ENCODE measurements at regions not wholly inside any gene's neighbourhood (a gene's known extent, or its start where the extent isn't known, plus 50 kb on each side); places are given as distances from the start of the nearest gene placed in this dataset.
A peak's percentile ranks its signal among the peaks of the same experiment; 100 is the strongest.
"Not testable (repeated sequence)": the region's sequence is repeated elsewhere in the genome, so short reads cannot be mapped to it uniquely, and the experiment has no call there.

DNA sequence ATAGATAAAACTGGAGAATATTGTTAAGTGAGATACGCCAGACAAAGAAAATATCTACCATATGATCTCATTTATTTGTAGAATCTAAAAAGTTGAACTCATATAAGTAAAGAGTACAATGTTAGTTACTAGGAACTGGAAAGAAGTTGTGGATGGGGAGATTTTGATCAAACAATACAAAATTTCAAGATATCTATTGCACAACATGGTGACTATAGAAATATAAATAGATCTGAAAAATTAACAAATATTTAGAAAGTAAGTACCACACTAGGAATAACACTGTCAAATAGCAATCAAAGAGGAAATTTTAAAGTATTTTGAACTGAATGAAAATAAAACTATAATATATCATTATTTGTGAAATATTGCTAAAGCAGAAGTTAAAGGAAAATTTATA lies 437.2 kb downstream of the AASDHPPT start:
- DNase-seq, result no peak

DNA sequence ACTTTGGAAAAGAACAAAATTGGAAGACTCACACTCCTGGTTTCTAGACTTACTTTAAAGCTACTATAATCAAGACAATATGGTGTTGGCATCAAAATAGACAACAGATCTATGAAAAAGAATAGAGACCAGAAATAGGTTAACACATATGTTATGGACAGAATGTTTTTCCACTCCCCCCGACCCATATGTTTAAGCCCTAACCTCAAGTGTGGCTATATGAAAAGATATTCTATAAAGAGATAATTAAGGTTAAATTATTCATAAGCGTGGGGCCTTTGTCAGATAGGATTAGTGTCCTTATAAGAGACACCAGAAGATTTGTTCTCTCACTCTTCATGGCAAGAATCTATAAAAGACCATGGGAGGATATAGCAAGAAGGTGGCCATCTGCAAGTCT lies 440.0 kb downstream of the AASDHPPT start:
- no peak for DNase-seq

DNA sequence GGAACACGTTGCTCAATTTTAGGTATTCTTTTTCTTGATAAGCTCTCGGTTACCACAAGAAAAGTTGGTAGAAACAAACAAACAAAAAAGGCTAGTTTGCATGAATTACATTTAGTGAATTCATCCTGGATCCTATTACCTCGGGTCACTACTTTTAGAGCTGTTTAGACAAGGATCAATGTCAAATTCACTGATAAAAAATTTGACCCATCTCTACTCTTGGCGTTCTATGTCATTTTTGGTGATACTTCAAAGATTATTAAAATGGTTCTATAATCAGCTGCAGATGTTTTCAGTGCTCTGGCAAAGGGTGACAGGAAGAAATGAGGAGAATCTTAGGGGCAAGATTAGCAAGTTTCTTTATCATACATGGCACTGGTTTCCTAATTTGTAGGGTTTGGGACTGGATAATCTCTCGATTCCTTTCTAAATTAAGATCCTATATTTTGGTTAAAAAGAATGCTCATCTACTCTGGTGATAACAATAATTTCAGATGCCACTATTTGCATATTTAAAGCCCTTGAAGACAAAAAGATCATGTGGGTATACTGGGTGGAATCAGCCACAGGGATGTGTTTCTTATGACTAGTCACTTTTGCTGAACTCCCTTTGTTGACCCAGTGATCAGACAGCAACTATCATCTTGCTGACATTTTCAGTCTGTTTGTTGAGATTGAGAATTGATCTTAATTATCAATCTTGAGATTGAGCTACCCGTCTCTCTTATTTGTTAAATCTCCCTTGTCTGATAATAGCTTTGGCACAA lies 442.9 kb downstream of the AASDHPPT start:
- no peak for DNase-seq

DNA sequence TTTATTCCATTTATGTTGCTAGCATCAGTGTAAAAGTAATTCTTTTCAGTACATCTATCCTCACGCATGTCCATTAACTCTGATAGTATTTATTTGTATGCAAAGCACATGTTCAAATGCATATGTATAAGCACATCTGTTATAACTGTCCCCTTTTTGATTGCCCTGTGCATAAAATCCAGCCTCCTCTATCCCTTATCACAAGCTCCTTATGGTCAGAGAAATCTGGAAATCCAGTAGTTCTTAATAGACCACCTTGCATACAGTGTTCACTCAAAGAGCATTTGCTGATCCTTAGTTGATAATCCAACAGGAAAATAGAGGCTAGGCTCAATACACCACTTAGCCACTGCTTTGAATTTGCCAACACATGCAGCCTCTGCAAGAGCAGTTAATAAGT lies 443.5 kb downstream of the AASDHPPT start:
- no peak for DNase-seq

GRCh38 chr11:106523171-106523570 lies 445.7 kb downstream of the AASDHPPT start:
- no peak for DNase-seq

GRCh38 chr11:106523921-106524320 lies 446.5 kb downstream of the AASDHPPT start:
- DNase-seq, result peak; percentile 47

- DNase-seq, result peak; percentile 4
These were observed 447.0 kb downstream of the AASDHPPT start for GRCh38 chr11:106524436-106524835.

DNA sequence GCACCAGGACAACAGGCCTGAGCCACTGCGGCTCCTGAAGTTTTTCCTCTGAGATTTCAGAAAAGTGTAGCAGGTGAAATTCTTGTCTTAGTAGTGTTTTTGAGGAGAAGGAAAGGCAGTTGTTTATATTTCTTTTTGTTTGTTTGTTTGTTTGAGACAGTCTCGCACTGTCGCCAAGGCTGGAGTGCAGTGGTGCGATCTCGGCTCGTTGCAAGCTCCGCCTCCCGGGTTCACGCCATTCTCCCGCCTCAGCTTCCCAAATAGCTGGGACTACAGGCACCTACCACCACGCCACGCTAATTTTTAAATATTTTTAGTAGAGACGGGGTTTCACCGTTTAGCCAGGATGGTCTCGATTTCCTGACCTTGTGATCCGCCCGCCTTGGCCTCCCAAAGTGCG lies 454.2 kb downstream of the AASDHPPT start:
- not testable (repeated sequence) for DNase-seq

- no peak for DNase-seq
These were observed 455.6 kb downstream of the AASDHPPT start for GRCh38 chr11:106533046-106533445.

GRCh38 chr11:106540001-106540400 lies 462.5 kb downstream of the AASDHPPT start:
- no peak for DNase-seq

DNA sequence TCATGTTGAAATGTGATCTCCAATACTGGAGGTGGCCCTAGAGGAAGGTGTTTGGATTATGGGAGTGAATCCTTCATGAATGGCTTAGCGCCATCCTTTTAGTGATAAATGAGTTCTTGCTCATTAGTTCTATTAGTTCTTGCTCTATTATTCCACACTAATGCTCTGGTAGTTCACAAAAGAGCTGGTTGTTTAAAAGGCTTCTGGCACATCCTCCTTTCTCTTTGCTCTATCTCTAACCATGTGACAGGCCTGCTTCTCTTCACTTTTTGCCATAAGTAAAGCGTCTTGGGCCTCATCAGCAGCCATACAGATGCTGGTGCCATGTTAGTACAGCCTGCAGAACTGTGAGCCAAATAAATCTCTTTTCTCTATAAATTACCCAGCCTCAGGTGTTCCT lies 469.9 kb downstream of the GUCY1A2 start:
- no peak for DNase-seq

DNA sequence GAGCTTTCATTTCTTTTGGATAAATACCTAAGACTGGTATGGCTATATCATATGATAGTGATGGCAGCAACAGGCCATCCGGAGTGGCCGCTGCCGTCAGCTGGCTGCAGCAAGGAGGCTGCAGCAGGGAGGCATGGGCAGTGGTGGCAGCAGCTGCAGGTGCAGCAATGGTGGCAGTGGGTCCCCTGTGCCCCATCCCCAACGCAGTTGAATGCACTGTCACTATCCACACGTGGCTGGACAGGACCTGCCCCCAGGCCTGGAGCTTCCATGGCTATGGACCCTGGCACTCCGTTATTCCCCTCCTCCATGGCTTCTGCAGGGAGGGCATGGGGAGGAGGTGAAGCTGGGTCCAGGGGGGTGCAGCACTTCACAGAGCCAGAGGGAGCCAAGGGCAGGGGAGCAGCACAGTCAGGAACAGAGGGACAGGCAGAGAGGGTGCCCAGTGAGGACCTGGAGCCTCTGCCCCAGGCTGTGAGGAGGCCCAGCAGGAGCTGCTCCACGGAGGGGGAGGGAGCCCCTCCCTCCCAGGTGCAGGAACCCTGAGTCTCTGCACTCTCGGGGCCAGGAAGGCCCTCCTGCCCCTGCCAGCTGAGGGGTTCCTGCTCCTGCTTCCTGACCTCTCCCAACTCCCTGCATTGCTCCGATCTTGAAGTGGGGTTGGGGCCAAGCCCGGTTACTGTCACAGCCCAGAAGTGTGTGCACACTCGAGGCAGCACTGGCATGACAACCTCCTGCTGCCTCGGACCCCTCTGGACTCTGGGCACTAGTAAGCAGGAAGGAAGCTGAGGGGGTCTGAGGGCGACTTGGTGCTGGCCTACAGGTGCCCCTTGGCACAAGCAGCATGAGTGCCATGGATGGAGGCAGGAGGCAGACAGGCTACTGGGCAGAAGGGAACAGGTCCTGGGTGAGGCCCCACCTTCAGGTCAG lies 466.3 kb downstream of the GUCY1A2 start:
- no peak for DNase-seq

GRCh38 chr11:106552694-106553203 lies 465.5 kb downstream of the GUCY1A2 start:
- DNase-seq, result no peak

DNA sequence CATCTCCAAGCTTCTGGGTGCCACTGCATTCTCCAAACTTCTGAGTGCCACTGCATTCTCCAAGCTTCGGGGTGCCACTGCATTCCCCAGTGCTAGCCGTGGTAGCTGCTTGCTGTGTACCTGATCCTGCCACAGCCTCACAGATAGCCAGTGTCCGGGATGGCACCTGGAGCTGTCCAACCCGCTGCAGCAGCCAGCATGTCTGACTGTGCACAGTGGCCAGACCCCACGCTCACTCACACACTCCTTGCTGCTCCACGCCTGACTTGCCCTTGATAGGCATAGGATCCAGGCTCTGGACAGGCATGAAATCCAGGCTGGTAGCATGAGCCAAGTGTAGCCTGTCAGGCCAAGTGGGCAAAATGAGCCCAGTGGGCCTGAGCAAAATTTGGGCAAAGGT lies 465.0 kb downstream of the GUCY1A2 start:
- DNase-seq, result no peak

- DNase-seq, result not testable (repeated sequence)
These were observed 462.6 kb downstream of the GUCY1A2 start for GRCh38 chr11:106555566-106556250.

- DNase-seq, result no peak
These were observed 452.9 kb downstream of the GUCY1A2 start for GRCh38 chr11:106565326-106565725.

- no peak for DNase-seq
These were observed 449.6 kb downstream of the GUCY1A2 start for GRCh38 chr11:106568632-106569031.

DNA sequence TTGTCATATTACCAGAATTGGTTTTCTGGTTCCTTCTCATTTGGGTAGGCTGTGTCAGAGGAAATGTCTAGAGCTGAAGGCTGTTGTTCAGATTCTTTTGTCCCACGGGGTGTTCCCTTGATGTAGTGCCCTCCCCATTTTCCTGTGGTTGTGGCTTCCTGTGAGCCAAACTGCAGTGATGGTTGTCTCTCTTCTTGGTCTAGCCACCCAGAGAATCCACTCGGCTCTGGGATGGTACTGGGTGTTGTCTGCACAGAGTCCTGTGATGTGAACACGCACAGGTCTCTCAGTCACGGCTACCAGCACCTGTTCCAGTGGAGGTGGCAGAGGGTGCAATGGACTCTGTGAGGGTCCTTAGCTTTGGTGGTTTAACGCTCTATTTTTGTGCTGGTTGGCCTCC lies 440.9 kb downstream of the GUCY1A2 start:
- not testable (repeated sequence) for DNase-seq

DNA sequence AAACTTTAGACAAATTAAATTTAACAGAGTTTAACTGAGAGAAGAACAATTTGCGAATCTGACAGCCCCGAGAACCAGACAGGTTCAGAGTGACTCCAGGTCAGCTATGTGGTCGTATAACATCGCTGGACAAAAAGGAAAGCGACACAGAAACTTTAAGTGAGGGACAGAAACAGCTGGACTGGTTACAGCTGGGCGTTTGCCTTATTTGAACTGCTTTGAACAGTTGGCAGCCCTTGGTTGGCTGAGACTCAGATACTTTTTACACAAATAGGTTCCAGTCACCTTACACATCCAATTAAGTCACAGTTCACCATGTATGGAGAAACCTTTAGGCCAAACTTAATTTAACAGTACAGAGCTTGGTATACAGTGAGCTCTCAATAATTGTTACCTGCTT lies 436.9 kb downstream of the GUCY1A2 start:
- no peak for DNase-seq

DNA sequence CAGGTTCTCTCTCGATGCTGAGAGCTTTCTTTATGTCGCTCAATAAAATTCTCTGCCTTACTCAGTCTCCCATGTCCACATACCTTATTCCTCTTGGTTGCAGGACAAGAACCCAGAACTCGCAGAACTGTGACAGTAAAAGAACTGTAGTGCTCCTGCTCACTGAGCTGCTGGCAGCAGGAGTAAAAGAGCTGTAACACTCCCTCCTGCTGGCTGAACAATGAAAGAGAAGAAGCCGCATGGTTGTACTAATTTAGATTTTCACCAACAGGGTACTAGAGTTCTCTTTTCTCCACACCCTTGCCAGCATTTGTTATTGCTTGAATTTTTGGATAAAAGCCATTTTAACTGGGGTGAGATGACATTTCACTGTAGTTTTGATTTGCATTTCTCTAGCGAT lies 433.2 kb downstream of the GUCY1A2 start:
- DNase-seq, result peak; percentile 15

- no peak for DNase-seq
These were observed 423.4 kb downstream of the GUCY1A2 start for GRCh38 chr11:106594751-106595351.

DNA sequence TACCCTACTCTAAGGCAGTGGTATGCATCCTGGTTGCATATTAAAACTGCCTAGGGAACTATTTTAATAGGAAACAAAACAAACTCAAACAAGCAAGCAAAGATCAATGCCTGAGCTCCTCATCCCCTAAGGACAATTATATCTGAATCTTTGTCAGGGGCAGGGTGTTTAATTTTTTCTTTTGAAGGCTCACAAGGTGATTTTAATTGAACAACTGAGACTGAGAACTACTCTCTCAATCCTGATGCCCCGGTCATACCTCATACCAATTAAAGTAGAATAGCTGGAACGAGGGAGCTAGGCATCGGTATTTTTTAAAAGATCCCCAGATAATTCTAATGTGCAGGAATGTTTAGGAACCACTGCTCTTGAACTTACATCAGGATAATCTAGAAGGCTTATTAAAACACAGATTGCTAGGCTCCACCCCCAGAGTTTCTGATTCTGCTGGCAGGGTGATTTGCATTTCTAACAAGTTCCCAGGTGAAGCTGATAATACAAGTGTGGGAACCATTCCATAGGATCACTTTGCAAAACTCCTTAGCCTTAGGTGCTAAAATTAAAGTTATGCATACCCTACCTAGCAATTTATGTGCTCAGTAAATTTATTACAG lies 416.5 kb downstream of the GUCY1A2 start:
- no peak for DNase-seq
